ENCODE measurements at regions not wholly inside any gene's neighbourhood (a gene's known extent, or its start where the extent isn't known, plus 50 kb on each side); places are given as distances from the start of the nearest gene placed in this dataset. TPM values are rescaled to one million over a fixed set of nuclear protein-coding genes. Genes with fewer than 3 reads are reported as not detected.

DNA sequence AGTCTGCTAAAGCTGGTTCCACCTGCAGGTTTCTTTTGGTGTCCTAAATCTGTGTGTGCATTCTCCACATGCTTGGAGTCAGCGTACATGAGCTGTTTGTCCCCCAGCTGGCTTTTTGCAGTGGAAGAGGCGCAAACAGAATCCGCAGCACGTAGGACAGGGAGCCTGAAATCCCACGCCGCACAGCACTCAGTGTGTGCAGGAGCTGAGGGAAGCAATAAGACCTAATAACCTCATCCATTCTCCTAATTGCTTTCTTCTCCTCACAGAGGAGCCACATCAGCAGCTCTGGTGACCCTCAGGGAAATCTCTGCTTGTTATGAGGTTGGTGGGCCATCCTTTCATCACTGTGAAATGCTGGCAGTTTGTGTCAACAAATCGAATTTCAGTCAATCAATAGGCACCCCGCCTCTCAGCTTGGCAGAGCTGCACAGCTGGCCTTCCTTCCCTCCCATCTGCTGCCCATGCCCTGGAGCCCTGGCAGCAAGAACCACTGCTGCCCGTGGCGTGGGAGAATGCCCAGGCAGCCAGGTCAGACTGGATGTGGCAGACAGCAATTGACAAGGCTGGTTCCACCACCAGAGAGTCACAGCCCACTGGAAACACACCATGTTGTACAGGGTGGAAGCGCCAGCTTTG is 136.7 kb downstream of the ZDHHC20 start:
- Histone ChIP-seq H3K36me3 (no peaks in the 10 kb centered on the region), H3K9me3 (ENCODE audit: low read depth) (no peaks in the 10 kb centered on the region), H3K4me1 (peaks cover 12% of the 10 kb centered on the region), H4K20me1 (ENCODE audit: low read depth) (no peaks in the 10 kb centered on the region), H3F3A (ENCODE audit: low read depth) (peaks cover 18% of the 10 kb centered on the region), H3K4me2 (no peak overlapping the region), H3K27ac (no peak overlapping the region), H3K79me2 (ENCODE audit: low read depth) (no peaks in the 10 kb centered on the region), H3K9ac (no peak overlapping the region), H3K27me3 (peaks cover 18% of the 10 kb centered on the region), H2AFZ (replicated peaks) (no peak overlapping the region), H3K4me3 (no peak overlapping the region)
- no peak overlapping the region for H3K27ac Mint-ChIP-seq
- TF ChIP-seq EZH2phosphoT487 (IDR thresholded peaks at IDR 0.05) (no peak), EZH2 (IDR thresholded peaks at IDR 0.05) (no peak)
- TF ChIP-seq, protein P1, sequence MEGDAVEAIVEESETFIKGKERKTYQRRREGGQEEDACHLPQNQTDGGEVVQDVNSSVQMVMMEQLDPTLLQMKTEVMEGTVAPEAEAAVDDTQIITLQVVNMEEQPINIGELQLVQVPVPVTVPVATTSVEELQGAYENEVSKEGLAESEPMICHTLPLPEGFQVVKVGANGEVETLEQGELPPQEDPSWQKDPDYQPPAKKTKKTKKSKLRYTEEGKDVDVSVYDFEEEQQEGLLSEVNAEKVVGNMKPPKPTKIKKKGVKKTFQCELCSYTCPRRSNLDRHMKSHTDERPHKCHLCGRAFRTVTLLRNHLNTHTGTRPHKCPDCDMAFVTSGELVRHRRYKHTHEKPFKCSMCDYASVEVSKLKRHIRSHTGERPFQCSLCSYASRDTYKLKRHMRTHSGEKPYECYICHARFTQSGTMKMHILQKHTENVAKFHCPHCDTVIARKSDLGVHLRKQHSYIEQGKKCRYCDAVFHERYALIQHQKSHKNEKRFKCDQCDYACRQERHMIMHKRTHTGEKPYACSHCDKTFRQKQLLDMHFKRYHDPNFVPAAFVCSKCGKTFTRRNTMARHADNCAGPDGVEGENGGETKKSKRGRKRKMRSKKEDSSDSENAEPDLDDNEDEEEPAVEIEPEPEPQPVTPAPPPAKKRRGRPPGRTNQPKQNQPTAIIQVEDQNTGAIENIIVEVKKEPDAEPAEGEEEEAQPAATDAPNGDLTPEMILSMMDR (IDR thresholded peaks at IDR 0.05), result no peak
- no peak overlapping the region for H3K4me3 Mint-ChIP-seq
- H3K4me1 Mint-ChIP-seq, result peaks cover 16% of the 10 kb centered on the region
- H3K36me3 Mint-ChIP-seq, result no peaks in the 10 kb centered on the region
- peaks cover 3% of the 10 kb centered on the region for H3K9me3 Mint-ChIP-seq
- H3K27me3 Mint-ChIP-seq (ENCODE audit: insufficient read depth, low read depth), result no peaks in the 10 kb centered on the region
- no peak for DNase-seq (ENCODE audit: low spot score)

Small RNAs in the stretch of these regions (small RNA-seq; reads per million reads assigned to genes)
- gene AL158032.2, result not detected

Data from neural progenitor cell (in vitro differentiated cells).